GM18517 (cell line): ENCODE measurements at regions not wholly inside any gene's neighbourhood (a gene's known extent, or its start where the extent isn't known, plus 50 kb on each side); places are given as distances from the start of the nearest gene placed in this dataset.
"Not testable (repeated sequence)": the region's sequence is repeated elsewhere in the genome, so short reads cannot be mapped to it uniquely, and the experiment has no call there.

Source experiments
- ATAC-seq: cut with Tn5 transposase; IDR thresholded peaks from one replicate; pipeline ENCODE4 v1.9.1; 2021; ENCODE audit warnings: mild to moderate bottlenecking, moderate library complexity; ENCODE audit not compliant: unreplicated experiment

GRCh38 chr6:112846681-112847080 lies 499.6 kb downstream of the RFPL4B start:
- no peak for ATAC-seq

DNA sequence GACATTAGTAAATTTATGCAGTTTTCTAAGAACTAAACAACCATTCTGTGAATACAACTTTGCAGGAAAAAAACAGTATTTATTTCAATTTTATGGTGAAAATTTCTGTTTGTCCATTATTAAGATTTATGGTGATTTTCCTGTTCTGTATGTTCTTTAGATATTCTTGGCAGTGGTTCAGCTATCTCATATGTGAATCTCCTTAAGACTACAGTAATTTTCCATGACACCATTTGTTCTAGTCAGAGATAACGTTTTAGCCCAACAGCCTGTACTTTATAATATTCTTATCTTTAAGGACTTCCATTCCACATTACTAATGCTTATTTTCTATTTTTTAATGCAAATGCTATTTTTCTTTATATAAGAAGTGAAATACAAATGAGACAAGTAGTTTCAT lies 504.0 kb downstream of the RFPL4B start:
- ATAC-seq: no peak

- ATAC-seq: no peak
These were observed 506.0 kb downstream of the RFPL4B start for GRCh38 chr6:112853162-112853561.

DNA sequence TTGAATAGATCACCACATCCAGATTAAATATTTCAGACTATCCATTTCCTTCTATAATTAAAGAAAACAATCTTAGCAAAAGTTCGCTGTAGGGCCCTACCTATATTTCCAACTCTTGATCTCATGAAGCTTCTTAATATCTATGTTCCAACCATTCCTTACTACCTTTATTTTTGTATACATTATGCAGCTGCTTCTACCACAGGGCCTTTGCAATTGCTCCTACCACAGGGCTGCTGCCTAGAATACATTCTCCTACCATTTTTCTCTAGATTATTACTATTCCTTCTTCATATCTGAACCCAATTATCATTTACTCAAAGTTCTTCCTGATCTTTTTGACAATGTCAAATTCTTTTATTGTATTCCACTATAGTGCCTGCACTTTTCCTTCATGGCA lies 516.6 kb downstream of the RFPL4B start:
- ATAC-seq: no peak

DNA sequence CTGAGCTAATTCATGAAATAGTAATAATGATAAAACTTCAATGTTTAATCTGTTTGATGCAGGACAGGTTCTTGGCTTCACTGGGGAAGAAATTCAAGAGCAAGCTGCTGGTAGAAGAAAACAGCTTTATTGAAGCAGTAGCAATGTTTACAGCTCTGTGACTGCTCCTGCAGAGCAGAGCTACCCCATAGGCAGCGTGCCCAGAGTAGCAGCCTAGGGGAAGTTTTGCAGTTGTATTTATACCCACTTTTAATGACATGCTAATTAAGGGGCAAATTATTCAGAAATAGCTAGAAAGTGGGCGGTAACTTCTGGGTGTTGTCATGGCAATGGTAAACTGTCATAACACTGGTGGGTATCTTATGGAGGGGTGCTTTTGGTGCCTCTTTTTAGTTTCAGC lies 518.0 kb downstream of the RFPL4B start:
- ATAC-seq: no peak

GRCh38 chr6:112874881-112875280 lies 527.8 kb downstream of the RFPL4B start:
- ATAC-seq: no peak

DNA sequence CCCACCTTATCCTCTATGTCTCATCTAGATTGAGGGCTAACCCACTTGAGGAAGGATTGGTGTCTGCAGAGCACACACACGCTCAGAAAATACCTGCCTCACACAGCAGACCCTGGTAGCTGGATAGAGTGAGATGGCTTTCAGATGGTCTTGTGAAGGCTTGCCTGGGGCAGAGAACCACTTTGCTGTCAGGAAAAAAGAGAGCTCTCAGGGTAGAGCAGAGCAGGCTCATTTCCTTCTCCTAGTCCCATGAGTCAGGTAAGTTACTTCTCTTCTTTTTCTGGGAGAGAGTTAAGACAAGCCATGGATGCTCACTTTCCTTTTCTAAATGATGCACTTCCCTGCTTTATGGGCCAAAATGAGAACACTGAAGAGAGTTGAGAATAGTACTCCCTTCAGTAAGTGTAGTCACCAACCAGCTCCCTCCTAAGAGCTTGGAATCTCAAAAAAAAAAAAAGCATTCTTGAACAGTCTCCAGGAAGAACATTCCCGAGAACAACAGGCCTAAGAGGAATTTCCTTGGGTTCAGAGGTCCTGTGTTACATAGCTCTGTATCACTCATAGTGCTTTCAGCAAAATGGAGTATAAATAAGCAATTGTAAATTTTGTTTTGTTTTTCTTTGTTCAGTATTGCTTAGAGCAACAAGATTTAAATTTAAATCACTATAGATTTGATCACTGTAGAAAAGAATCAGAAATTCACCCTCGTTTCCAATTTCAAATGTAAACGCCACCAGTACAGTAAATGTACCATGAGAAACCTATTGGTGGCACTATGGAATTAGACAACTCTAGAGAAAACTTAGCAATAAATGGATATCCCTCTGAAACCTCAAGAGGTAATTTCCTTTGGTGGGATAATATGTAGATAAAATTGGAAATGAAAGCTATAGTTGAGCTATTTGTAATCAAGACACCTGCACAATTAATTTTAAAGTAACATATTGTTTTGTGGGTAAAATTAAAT lies 530.3 kb downstream of the RFPL4B start:
- no peak for ATAC-seq

- peak; percentile 92 for ATAC-seq
These were observed 532.8 kb downstream of the RFPL4B start for GRCh38 chr6:112879920-112880413.

DNA sequence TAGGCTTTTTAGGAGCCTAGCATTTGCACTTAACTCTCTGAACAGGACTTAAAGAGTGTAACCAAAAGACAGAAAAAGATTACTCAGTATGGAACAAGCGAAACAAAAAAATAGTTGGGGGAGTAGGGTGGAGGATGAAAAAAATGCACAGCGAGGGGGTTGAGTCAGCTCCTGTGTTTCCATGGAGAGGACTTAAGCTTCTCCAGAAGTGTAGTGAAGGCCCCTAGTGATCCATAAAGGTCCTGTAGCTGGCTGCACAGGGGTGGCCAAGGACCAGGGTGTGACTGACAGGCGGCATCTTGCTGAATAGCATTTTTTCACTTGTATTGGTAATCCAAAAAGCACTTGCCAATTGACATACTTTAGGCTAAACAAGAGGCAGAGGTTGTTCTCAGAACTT lies 533.9 kb downstream of the RFPL4B start:
- ATAC-seq: no peak

- ATAC-seq: no peak
These were observed 535.0 kb downstream of the RFPL4B start for GRCh38 chr6:112881828-112882780.

DNA sequence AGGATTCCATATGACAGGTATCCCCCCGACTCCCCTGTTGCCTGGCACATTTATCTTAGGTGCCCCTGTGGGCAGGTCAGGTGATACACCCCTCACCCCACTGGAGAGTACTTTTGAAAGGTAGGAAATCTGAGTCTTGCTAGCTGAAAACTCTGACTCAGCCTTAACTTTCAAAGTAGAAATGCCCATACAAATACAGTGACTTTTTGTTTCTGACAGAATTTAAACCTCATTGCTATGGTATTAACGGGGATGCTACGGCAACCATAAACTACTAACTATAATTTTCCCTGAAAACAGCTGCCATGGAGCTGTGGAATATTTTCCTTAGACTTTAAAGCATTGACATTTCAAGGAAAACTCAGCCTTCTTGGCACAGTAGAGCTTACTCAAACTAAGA lies 536.0 kb downstream of the RFPL4B start:
- ATAC-seq: no peak

DNA sequence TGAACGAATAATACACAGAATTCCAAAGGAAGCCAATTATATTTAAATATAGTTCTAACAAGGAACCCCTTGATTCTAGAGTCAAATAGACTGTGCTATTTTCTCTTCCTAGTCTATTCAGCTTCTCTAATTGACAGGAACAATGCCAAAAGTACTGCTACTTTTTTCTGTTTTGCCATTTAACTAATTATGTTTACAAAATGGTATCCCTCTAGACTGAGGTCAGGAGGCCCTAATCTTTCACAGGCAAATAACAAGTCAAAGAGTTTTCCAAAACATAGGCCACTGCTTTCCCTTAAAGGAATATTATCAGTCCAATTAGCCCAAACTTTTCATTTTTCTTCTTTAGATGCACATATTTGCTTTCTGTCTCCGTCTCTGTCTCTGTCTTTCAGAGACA lies 539.3 kb downstream of the RFPL4B start:
- no peak for ATAC-seq

DNA sequence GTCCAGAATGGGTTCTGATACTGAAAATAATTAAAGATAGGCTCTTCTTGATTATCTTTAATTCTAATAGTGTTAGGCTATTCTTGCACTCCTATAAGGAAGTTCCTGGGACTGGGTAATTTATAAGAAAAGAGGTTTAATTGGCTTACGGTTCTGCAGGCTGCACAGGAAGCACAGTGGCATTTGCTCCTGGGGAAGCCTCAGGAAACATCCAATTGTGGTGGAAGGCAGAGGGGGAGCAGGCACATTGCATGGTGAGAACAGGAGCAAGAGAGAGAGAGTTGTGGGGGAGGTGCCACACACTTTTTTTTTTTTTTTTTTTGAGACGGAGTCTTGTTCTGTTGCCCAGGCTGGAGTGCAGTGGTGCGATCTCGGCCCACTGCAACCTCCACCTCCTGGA lies 540.3 kb downstream of the RFPL4B start:
- ATAC-seq: not testable (repeated sequence)

GRCh38 chr6:112899541-112899940 lies 552.4 kb downstream of the RFPL4B start:
- ATAC-seq: no peak

- no peak for ATAC-seq
These were observed 556.2 kb downstream of the RFPL4B start for GRCh38 chr6:112903361-112903760.

- no peak for ATAC-seq
These were observed 559.6 kb downstream of the RFPL4B start for GRCh38 chr6:112906726-112907125.

DNA sequence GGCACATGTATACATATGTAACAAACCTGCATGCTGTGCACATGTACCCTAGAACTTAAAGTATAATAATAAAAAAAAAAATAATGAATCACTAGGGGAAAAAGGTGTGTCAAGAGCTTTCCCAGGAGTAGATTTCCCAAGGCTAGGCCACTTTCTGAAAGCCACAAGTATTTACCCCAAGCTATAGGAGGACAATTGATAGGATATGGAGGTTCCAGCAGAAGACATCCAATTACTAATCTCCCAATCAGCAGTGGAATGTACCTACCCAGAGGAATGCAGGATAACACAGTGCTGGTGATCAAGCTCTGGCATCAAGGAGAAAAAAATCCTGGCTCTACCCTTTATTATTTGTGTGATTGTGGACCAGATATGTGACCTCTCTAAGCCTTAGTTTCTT lies 562.7 kb downstream of the RFPL4B start:
- ATAC-seq: no peak

DNA sequence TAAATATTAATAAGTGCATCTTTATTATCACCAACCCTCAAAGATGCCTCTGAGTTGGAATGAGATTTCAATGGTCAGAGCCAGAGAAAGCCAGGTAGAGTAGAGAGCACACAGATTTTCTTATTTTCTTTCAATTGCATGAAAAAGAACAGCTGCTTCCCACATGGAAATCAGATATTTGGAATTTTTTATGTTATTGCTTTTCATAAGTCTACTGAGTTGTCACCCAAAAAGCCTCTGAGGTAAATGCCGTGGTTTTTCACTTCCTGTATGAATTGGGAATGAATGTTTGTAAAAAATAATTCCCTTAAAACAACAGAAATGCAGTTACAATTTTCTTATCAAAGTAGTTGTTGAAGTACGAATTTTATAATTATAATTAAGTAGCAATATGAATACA lies 563.1 kb downstream of the RFPL4B start:
- ATAC-seq: no peak

DNA sequence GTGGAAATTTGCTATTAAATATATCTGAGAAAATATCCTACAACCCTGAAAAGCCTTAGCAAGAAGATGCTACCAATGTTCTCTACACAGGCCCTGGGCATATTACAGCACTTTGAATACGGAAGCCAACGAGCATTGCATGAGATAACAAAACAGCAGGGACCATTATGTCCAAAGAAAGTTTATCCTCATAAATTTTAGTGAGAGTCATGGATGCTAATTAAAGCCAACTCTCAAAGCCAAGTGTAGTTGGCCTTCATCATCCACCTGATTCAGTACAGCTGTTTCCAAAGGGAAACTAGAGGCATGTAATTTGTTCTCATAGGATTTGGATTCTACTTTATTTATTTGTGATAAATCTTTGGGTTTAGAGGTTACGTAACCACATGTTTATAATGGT lies 564.8 kb downstream of the RFPL4B start:
- ATAC-seq: no peak

- ATAC-seq: no peak
These were observed 565.4 kb downstream of the RFPL4B start for GRCh38 chr6:112912416-112913101.

DNA sequence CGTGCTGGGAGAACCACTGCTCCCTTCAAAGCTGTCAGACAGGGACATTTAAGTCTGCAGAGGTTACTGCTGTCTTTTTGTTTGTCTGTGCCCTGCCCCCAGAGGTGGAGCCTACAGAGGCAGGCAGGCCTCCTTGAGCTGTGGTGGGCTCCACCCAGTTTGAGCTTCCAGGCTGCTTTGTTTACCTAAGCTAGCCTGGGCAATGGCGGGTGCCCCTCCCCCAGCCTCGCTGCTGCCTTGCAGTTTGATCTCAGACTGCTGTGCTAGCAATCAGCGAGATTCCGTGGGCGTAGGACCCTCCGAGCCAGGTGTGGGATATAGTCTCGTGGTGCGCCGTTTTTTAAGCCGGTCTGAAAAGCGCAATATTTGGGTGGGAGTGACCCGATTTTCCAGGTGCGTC lies 572.6 kb downstream of the RFPL4B start:
- ATAC-seq: not testable (repeated sequence)
